Gastroesophageal sphincter (tissue), 4 donors: ENCODE measurements at regions not wholly inside any gene's neighbourhood (a gene's known extent, or its start where the extent isn't known, plus 50 kb on each side); places are given as distances from the start of the nearest gene placed in this dataset.

Experiments
- ATAC-seq: fragments of 150-250 bp; one replicate; pipeline ENCODE4 v1.9.1; 2016; ENCODE audit warnings: mild to moderate bottlenecking, moderate library complexity
- H3K27ac ChIP-seq, 4 donors: fragments of 200-600 bp; sonication (generic) in 3 of 4; 1 replicate in 3 of 4; 2 replicates in 1 of 4; pipeline ENCODE4 v1.5.1; 2016 to 2019
- H3K27me3 ChIP-seq: fragments of 200-600 bp; sonication (generic); one replicate; pipeline ENCODE4 v1.5.1; 2019
- H3K36me3 ChIP-seq, 2 donors: fragments of 200-600 bp; sonication (generic); one replicate each; pipeline ENCODE4 v1.5.1; 2019; ENCODE audit warnings: control low read depth in 1 of 2
- H3K4me1 ChIP-seq, 3 donors: fragments of 200-600 bp; sonication (generic); 1 replicate in 2 of 3; 2 replicates in 1 of 3; pipeline ENCODE4 v1.5.1; 2016 to 2019; ENCODE audit warnings: control low read depth in 2 of 3
- H3K4me3 ChIP-seq, 2 donors: fragments of 200-600 bp; sonication (generic); one replicate each; pipeline ENCODE4 v1.5.1; 2019; ENCODE audit warnings: mild to moderate bottlenecking in 1 of 2, moderate library complexity in 1 of 2
- H3K9me3 ChIP-seq, 3 donors: fragments of 200-600 bp; sonication (generic); one replicate each; pipeline ENCODE4 v1.5.1; 2017 to 2019; ENCODE audit warnings: control low read depth in 2 of 3
- EP300 ChIP-seq: sonication (generic); formaldehyde crosslinking; IDR thresholded peaks from one replicate; pipeline ENCODE4 v1.6.1; 2017; ENCODE audit warnings: antibody characterized with exemption, mild to moderate bottlenecking
- POLR2A ChIP-seq, 2 donors: fragments of 450-650 bp; IDR thresholded peaks; one replicate each; pipeline ENCODE4 v1.6.1; 2017; ENCODE audit warnings: antibody characterized with exemption in 2 of 2, mild to moderate bottlenecking in 2 of 2, moderate library complexity in 1 of 2
- POLR2AphosphoS5 ChIP-seq: sonication (generic); formaldehyde crosslinking; IDR thresholded peaks from one replicate; pipeline ENCODE4 v1.6.1; 2017; ENCODE audit warnings: antibody characterized with exemption
- WGBS, 2 donors: methylation state at CpG; one replicate each; pipeline ENCODE4 v1.1.5; 2018; ENCODE audit warnings: low coverage in 1 of 2; 5-methylcytosine and 5-hydroxymethylcytosine counted together
- TF ChIP-seq, protein P1 (sequence below), 4 experiments: fragments of 200-600 bp in 2 of 4; fragments of 450-650 bp in 2 of 4; sonication (generic) in 1 of 4; IDR thresholded peaks; one replicate each; pipeline ENCODE4 v1.5.1; 2017 to 2019; ENCODE audit warnings: antibody characterized with exemption in 4 of 4, mild to moderate bottlenecking in 2 of 4, moderate library complexity in 2 of 4

DNA sequence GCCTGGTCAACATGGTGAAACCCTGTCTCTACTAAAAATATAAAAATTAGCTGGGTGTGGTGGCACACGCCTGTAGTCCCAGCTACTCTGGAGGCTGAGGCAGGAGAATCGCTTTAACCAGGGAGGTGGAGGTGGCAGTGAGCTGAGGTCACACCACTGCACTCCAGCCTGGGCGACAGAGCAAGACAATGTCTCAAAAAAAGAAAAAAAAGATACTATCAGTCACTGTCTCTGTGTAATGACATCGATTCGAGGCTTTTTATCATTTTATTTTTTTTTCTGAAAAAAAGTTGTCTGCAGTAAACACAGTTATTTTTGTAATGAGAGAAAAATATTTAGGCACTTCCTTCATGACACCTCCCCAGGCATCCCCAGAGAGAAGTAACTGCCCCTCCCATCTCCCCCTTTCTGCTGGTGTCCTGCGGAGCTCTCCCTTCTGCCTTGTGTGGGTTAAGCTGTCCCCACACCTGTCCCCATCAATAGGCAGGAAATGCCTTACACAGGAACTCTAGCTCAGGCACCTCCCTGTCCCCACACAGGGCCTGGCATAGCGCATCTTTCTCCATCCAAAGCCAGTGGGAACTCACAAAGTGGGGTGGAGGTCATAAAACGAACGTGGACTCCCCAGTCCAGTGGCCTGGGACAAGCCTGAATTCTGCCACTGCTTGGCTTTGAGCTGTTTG, 132.0 kb downstream of the SYF2 start:
- Histone ChIP-seq H3K9me3 (no peaks in the 10 kb centered on the region), H3K27me3 (peaks cover 57% of the 10 kb centered on the region), H3K4me3 (no peak overlapping the region), H3K36me3 (no peaks in the 10 kb centered on the region), H3K4me1 (no peaks in the 10 kb centered on the region), H3K27ac (no peak overlapping the region)
- WGBS, 2 donors = 56 to 69% methylated on average over 5 to 7 of the region's 9 CpGs
- ATAC-seq = no peak
- no peak for TF ChIP-seq POLR2AphosphoS5
- no peak for TF ChIP-seq EP300
- no peak for TF ChIP-seq POLR2A (IDR thresholded peaks at IDR 0.05)
- TF ChIP-seq, protein P1, sequence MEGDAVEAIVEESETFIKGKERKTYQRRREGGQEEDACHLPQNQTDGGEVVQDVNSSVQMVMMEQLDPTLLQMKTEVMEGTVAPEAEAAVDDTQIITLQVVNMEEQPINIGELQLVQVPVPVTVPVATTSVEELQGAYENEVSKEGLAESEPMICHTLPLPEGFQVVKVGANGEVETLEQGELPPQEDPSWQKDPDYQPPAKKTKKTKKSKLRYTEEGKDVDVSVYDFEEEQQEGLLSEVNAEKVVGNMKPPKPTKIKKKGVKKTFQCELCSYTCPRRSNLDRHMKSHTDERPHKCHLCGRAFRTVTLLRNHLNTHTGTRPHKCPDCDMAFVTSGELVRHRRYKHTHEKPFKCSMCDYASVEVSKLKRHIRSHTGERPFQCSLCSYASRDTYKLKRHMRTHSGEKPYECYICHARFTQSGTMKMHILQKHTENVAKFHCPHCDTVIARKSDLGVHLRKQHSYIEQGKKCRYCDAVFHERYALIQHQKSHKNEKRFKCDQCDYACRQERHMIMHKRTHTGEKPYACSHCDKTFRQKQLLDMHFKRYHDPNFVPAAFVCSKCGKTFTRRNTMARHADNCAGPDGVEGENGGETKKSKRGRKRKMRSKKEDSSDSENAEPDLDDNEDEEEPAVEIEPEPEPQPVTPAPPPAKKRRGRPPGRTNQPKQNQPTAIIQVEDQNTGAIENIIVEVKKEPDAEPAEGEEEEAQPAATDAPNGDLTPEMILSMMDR (IDR thresholded peaks at IDR 0.05) = no peak

- Histone ChIP-seq H3K4me3 (no peak overlapping the region), H3K27me3 (peaks cover 50% of the 10 kb centered on the region), H3K27ac (no peak overlapping the region), H3K36me3 (no peaks in the 10 kb centered on the region), H3K4me1 (no peaks in the 10 kb centered on the region), H3K9me3 (no peaks in the 10 kb centered on the region)
- no peak for ATAC-seq
- 9 to 15% methylated on average over 6 to 8 of the region's 11 CpGs for WGBS, 2 donors
- TF ChIP-seq POLR2AphosphoS5 (no peak), EP300 (no peak), POLR2A (IDR thresholded peaks at IDR 0.05) (no peak)
- TF ChIP-seq, protein P1 (IDR thresholded peaks at IDR 0.05) = no peak
Observed at GRCh38 chr1:25099343-25099951, 132.9 kb downstream of the SYF2 start.

- Histone ChIP-seq H3K27ac (no peak overlapping the region), H3K4me3 (no peak overlapping the region), H3K27me3 (peaks cover 50% of the 10 kb centered on the region), H3K9me3 (peaks cover 0 to 5% (median 0%) of the 10 kb centered on the region in 3 donors), H3K36me3 (no peaks in the 10 kb centered on the region), H3K4me1 (no peaks in the 10 kb centered on the region)
- TF ChIP-seq, protein P1 (IDR thresholded peaks at IDR 0.05) = no peak
- TF ChIP-seq POLR2AphosphoS5 (no peak), POLR2A (IDR thresholded peaks at IDR 0.05) (no peak), EP300 (no peak)
- WGBS, 2 donors = 40 to 83% methylated on average over 1 of the region's 4 CpGs
- no peak for ATAC-seq
Observed at GRCh38 chr1:25098717-25099116, 133.6 kb downstream of the SYF2 start.

DNA sequence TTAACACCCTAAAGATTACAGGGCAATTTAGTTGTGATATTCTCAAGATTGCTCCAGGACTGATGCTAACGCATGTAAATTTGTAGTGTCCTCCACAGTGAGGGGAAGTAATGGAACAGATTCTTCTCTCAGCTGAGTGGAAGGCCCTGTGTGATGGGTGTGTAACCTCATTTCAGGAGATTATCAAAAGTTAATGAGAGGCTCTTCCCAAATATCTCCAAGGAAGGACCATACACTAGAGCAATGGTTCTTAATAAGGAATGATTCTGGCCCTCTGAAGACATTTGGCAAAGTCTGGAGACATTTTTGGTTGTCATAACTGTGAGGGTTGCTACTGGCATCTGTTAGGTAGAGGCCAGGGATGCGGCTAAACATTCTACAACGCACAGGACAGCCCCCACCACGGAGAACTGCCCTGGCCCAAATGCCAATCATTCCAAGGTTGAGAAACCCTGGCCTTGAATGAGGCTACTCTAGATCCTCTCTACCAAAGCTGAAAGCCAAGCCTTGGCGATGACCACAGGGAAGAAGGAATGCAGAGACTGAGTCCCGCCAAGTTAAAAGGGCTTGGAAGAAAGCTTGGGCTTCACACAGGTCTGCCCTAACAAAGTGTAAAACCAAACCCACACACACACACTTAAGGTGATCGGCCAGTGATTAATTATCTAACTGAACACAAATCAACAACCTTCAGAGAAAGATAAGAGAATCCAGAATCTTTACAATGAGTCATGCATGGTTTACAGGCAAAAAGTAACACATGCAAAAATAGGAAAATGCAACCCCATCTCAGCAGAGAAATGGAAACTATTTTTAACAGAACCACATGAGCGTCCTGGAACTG, 135.8 kb downstream of the SYF2 start:
- Histone ChIP-seq H3K36me3 (no peaks in the 10 kb centered on the region), H3K4me1 (no peaks in the 10 kb centered on the region), H3K4me3 (no peak overlapping the region), H3K27ac (no peak overlapping the region), H3K27me3 (peaks cover 40% of the 10 kb centered on the region), H3K9me3 (peaks cover 0 to 5% (median 0%) of the 10 kb centered on the region in 3 donors)
- WGBS, 2 donors = 63 to 84% methylated on average over 3 to 4 of the region's 8 CpGs
- no peak for ATAC-seq
- TF ChIP-seq POLR2A (IDR thresholded peaks at IDR 0.05) = no peak
- TF ChIP-seq, protein P1 (IDR thresholded peaks at IDR 0.05) = no peak
- TF ChIP-seq POLR2AphosphoS5 = no peak
- TF ChIP-seq EP300 = no peak
